ENCODE measurements at regions not wholly inside any gene's neighbourhood (a gene's known extent, or its start where the extent isn't known, plus 50 kb on each side); places are given as distances from the start of the nearest gene placed in this dataset.

- in situ Hi-C loops (cut with MboI), result no loop called here
- no peaks in the 10 kb centered on the region for H3K9me3 ChIP-seq (ENCODE audit: low read depth)
These were observed 1089.6 kb upstream of the CNTNAP5 start for GRCh38 chr2:122935506-122935905.

GRCh38 chr2:122939796-122940195 is 1085.3 kb upstream of the CNTNAP5 start:
- Histone ChIP-seq H3K9ac (no peak overlapping the region), H3K4me2 (ENCODE audit: unreplicated experiment) (no peak overlapping the region), H3K9me3 (ENCODE audit: low read depth) (no peaks in the 10 kb centered on the region), H3K4me3 (no peak overlapping the region), H3K27ac (no peak overlapping the region), H3F3A (ENCODE audit: insufficient read depth) (no peaks in the 10 kb centered on the region), H3K27me3 (replicated peaks; ENCODE audit: insufficient read depth) (no peaks in the 10 kb centered on the region), H3K36me3 (ENCODE audit: low read depth) (no peaks in the 10 kb centered on the region), H3K9me2 (ENCODE audit: insufficient read depth) (no peaks in the 10 kb centered on the region), H3K4me1 (ENCODE audit: insufficient read depth) (no peaks in the 10 kb centered on the region), H4K20me1 (ENCODE audit: insufficient read depth) (no peaks in the 10 kb centered on the region), H2AFZ (no peak overlapping the region), H3K79me2 (ENCODE audit: insufficient read depth) (no peaks in the 10 kb centered on the region)
- no peak for DNase-seq
- TF ChIP-seq EZH2 (IDR thresholded peaks at IDR 0.05; ENCODE audit: insufficient read depth, poor library complexity, severe bottlenecking) (no peak), EZH2phosphoT487 (IDR thresholded peaks at IDR 0.05; ENCODE audit: insufficient read depth, low read depth) (no peak)
- in situ Hi-C loops (cut with MboI), result no loop called here
- WGBS, 2 experiments (ENCODE audit: low coverage in 1 of 2, low lambda C conversion rate in 2 of 2, missing lambda C conversion rate in 2 of 2), result 12 to 22% methylated on average over 4 of the region's 4 CpGs

More at GRCh38 chr2:122935506-122935905, 1089.6 kb upstream of the CNTNAP5 start:
- Histone ChIP-seq H4K20me1 (ENCODE audit: insufficient read depth) (no peaks in the 10 kb centered on the region), H3F3A (ENCODE audit: insufficient read depth) (no peaks in the 10 kb centered on the region), H3K4me3 (no peak overlapping the region), H3K36me3 (ENCODE audit: low read depth) (no peaks in the 10 kb centered on the region), H3K9ac (no peak overlapping the region), H3K79me2 (ENCODE audit: insufficient read depth) (no peaks in the 10 kb centered on the region), H3K4me2 (ENCODE audit: unreplicated experiment) (no peak overlapping the region), H3K9me2 (ENCODE audit: insufficient read depth) (no peaks in the 10 kb centered on the region), H3K27ac (no peak overlapping the region), H3K27me3 (replicated peaks; ENCODE audit: insufficient read depth) (no peaks in the 10 kb centered on the region), H3K4me1 (ENCODE audit: insufficient read depth) (no peaks in the 10 kb centered on the region), H2AFZ (no peak overlapping the region)
- no peak for DNase-seq
- 10 to 11% methylated on average over 2 of the region's 2 CpGs for WGBS, 2 experiments (ENCODE audit: low coverage in 1 of 2, low lambda C conversion rate in 2 of 2, missing lambda C conversion rate in 2 of 2)
- TF ChIP-seq EZH2 (IDR thresholded peaks at IDR 0.05; ENCODE audit: insufficient read depth, poor library complexity, severe bottlenecking) (no peak), EZH2phosphoT487 (IDR thresholded peaks at IDR 0.05; ENCODE audit: insufficient read depth, low read depth) (no peak)

- Histone ChIP-seq H3K4me2 (ENCODE audit: unreplicated experiment) (no peak overlapping the region), H3K4me1 (ENCODE audit: insufficient read depth) (no peaks in the 10 kb centered on the region), H3F3A (ENCODE audit: insufficient read depth) (no peaks in the 10 kb centered on the region), H3K79me2 (ENCODE audit: insufficient read depth) (no peaks in the 10 kb centered on the region), H4K20me1 (ENCODE audit: insufficient read depth) (no peaks in the 10 kb centered on the region), H3K9me2 (ENCODE audit: insufficient read depth) (no peaks in the 10 kb centered on the region), H3K27me3 (replicated peaks; ENCODE audit: insufficient read depth) (no peaks in the 10 kb centered on the region), H3K9me3 (ENCODE audit: low read depth) (no peaks in the 10 kb centered on the region), H3K27ac (no peak overlapping the region), H3K36me3 (ENCODE audit: low read depth) (no peaks in the 10 kb centered on the region), H3K9ac (no peak overlapping the region), H3K4me3 (no peak overlapping the region), H2AFZ (no peak overlapping the region)
- no peak for TF ChIP-seq EZH2 (IDR thresholded peaks at IDR 0.05; ENCODE audit: insufficient read depth, poor library complexity, severe bottlenecking)
- TF ChIP-seq EZH2phosphoT487 (IDR thresholded peaks at IDR 0.05; ENCODE audit: insufficient read depth, low read depth), result no peak
- whole genome bisulfite sequencing, 2 experiments (ENCODE audit: low coverage in 1 of 2, low lambda C conversion rate in 2 of 2, missing lambda C conversion rate in 2 of 2), result 6 to 13% methylated on average over 2 of the region's 2 CpGs
- in situ Hi-C loops (cut with MboI), result no loop called here
- no peak for DNase-seq
These were observed 1075.6 kb upstream of the CNTNAP5 start for GRCh38 chr2:122949523-122949922.

- H3F3A ChIP-seq (ENCODE audit: insufficient read depth), result no peaks in the 10 kb centered on the region
- no peaks in the 10 kb centered on the region for H3K36me3 ChIP-seq (ENCODE audit: low read depth)
- H3K9me2 ChIP-seq (ENCODE audit: insufficient read depth), result no peaks in the 10 kb centered on the region
- no peak overlapping the region for H3K27ac ChIP-seq
- no peaks in the 10 kb centered on the region for H3K79me2 ChIP-seq (ENCODE audit: insufficient read depth)
- H3K4me2 ChIP-seq (ENCODE audit: unreplicated experiment), result no peak overlapping the region
- no peak overlapping the region for H3K9ac ChIP-seq
- no peaks in the 10 kb centered on the region for H3K27me3 ChIP-seq (replicated peaks; ENCODE audit: insufficient read depth)
- H3K4me3 ChIP-seq, result no peak overlapping the region
- no peaks in the 10 kb centered on the region for H4K20me1 ChIP-seq (ENCODE audit: insufficient read depth)
- in situ Hi-C loops (cut with MboI), result no loop called here
- H3K9me3 ChIP-seq (ENCODE audit: low read depth), result no peaks in the 10 kb centered on the region
- TF ChIP-seq EZH2phosphoT487 (IDR thresholded peaks at IDR 0.05; ENCODE audit: insufficient read depth, low read depth) (no peak), EZH2 (IDR thresholded peaks at IDR 0.05; ENCODE audit: insufficient read depth, poor library complexity, severe bottlenecking) (no peak)
- no peaks in the 10 kb centered on the region for H3K4me1 ChIP-seq (ENCODE audit: insufficient read depth)
- no peak for DNase-seq
- H2AFZ ChIP-seq, result no peak overlapping the region
- WGBS, 2 experiments (ENCODE audit: low coverage in 1 of 2, low lambda C conversion rate in 2 of 2, missing lambda C conversion rate in 2 of 2), result 20 to 21% methylated on average over 4 of the region's 4 CpGs
These were observed 1069.3 kb upstream of the CNTNAP5 start for GRCh38 chr2:122955776-122956175.
